Suprapubic skin (tissue), 4 donors: ENCODE measurements at regions not wholly inside any gene's neighbourhood (a gene's known extent, or its start where the extent isn't known, plus 50 kb on each side); places are given as distances from the start of the nearest gene placed in this dataset.

Experiments used
- POLR2A ChIP-seq, 2 donors: fragments of 450-650 bp; IDR thresholded peaks; one replicate each; pipeline ENCODE4 v1.6.1; 2017; ENCODE audit warnings: antibody characterized with exemption in 2 of 2, mild to moderate bottlenecking in 2 of 2, moderate library complexity in 2 of 2
- POLR2AphosphoS5 ChIP-seq, 3 donors: sonication (generic); formaldehyde crosslinking; IDR thresholded peaks; one replicate each; pipeline ENCODE4 v1.6.1; 2017; ENCODE audit warnings: antibody characterized with exemption in 3 of 3
- TF ChIP-seq, protein P1 (sequence below), 2 donors: fragments of 200-600 bp in 1 of 2; fragments of 450-650 bp in 1 of 2; sonication (generic) in 1 of 2; IDR thresholded peaks; one replicate each; pipeline ENCODE4 v1.5.1; 2016 to 2019; ENCODE audit warnings: antibody characterized with exemption in 2 of 2, mild to moderate bottlenecking in 1 of 2, moderate library complexity in 1 of 2

DNA sequence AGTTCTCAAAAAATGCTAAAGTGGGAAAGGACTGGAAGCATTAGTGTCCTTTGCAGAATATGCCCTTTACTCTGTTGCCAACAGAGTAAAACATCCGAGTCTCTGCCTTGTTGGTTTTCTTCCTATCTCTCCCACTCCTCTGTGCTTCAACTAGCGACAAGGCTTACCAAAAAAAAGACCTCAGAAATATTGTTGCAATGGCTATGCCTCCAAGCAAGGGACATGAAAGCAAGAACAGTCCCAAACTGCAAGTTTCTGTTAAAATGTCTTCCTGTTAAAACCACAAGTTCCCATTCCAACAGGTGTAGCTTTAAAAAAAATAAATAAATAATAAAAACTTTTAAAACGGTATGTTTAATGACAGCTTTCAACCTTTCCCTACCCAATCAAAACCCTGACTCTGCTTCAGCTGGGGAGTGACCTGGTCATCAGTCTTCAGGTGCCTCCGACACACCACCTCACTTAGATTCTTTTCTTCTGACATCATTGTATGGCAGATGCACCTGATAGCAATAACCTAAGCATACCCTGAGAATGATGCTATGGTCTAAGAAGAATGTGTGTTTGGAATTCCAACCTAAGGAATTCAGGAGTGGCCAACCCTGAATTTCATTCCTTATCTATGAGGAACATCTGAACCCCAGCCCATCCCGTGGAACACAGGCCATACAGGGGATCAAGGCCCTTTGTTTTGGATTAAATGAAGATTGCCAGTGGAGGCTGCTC is 81.0 kb downstream of the RPS29 start:
- TF ChIP-seq, protein P1, sequence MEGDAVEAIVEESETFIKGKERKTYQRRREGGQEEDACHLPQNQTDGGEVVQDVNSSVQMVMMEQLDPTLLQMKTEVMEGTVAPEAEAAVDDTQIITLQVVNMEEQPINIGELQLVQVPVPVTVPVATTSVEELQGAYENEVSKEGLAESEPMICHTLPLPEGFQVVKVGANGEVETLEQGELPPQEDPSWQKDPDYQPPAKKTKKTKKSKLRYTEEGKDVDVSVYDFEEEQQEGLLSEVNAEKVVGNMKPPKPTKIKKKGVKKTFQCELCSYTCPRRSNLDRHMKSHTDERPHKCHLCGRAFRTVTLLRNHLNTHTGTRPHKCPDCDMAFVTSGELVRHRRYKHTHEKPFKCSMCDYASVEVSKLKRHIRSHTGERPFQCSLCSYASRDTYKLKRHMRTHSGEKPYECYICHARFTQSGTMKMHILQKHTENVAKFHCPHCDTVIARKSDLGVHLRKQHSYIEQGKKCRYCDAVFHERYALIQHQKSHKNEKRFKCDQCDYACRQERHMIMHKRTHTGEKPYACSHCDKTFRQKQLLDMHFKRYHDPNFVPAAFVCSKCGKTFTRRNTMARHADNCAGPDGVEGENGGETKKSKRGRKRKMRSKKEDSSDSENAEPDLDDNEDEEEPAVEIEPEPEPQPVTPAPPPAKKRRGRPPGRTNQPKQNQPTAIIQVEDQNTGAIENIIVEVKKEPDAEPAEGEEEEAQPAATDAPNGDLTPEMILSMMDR (IDR thresholded peaks at IDR 0.05), result no peak
- TF ChIP-seq POLR2A (IDR thresholded peaks at IDR 0.05), result no peak
- no peak for TF ChIP-seq POLR2AphosphoS5 (IDR thresholded peaks at IDR 0.05)
